Esophagus muscularis mucosa (tissue), 3 donors: ENCODE measurements at regions not wholly inside any gene's neighbourhood (a gene's known extent, or its start where the extent isn't known, plus 50 kb on each side); places are given as distances from the start of the nearest gene placed in this dataset.

ENCODE experiments used
- POLR2AphosphoS5 ChIP-seq, 2 donors: sonication (generic); formaldehyde crosslinking; IDR thresholded peaks; one replicate each; pipeline ENCODE4 v1.6.1; 2017; ENCODE audit warnings: antibody characterized with exemption in 2 of 2
- TF ChIP-seq, protein P1 (sequence below), 3 experiments: fragments of 200-600 bp in 2 of 3; fragments of 450-650 bp in 1 of 3; sonication (generic) in 2 of 3; IDR thresholded peaks; one replicate each; pipeline ENCODE4 v1.5.1; 2017 to 2019; ENCODE audit warnings: antibody characterized with exemption in 3 of 3, mild to moderate bottlenecking in 2 of 3, moderate library complexity in 1 of 3

DNA sequence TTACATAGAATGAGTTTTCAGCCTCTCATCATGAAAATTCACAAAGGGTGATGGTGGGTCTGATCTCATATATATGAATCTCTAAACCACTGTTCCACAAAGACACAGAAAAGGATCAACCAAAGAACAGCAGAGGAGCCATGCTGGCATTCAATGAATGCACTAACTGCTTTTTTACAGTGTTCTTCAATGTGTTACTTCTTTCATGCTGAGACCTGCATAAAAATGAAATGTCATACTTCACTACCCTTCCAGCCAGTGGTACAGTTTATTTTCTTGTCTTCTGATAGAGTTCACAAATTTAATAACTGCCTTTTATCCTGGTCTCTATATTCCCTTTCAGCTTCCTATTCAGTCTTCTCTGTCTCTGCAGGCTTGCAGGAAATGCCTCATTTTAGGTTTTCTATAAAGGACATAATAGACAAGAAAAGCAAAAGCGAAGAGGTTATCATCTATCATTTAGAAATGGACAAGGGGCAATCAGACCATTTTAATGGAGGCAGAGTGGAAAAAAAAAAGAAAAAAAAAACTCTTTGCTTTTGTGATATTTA lies 836.7 kb upstream of the FOXG1 start:
- TF ChIP-seq, protein P1, sequence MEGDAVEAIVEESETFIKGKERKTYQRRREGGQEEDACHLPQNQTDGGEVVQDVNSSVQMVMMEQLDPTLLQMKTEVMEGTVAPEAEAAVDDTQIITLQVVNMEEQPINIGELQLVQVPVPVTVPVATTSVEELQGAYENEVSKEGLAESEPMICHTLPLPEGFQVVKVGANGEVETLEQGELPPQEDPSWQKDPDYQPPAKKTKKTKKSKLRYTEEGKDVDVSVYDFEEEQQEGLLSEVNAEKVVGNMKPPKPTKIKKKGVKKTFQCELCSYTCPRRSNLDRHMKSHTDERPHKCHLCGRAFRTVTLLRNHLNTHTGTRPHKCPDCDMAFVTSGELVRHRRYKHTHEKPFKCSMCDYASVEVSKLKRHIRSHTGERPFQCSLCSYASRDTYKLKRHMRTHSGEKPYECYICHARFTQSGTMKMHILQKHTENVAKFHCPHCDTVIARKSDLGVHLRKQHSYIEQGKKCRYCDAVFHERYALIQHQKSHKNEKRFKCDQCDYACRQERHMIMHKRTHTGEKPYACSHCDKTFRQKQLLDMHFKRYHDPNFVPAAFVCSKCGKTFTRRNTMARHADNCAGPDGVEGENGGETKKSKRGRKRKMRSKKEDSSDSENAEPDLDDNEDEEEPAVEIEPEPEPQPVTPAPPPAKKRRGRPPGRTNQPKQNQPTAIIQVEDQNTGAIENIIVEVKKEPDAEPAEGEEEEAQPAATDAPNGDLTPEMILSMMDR (IDR thresholded peaks at IDR 0.05) = no peak
- TF ChIP-seq POLR2AphosphoS5 (IDR thresholded peaks at IDR 0.05) = no peak
